Stimulated activated CD4-positive, alpha-beta T cell treated with anti-CD3 and anti-CD28 coated beads, Interleukin-1b, Interleukin-23, amount 100 ng/mL, for 1 hour (primary cell): ENCODE measurements at regions not wholly inside any gene's neighbourhood (a gene's known extent, or its start where the extent isn't known, plus 50 kb on each side); places are given as distances from the start of the nearest gene placed in this dataset.
"Not testable (repeated sequence)": the region's sequence is repeated elsewhere in the genome, so short reads cannot be mapped to it uniquely, and the experiment has no call there.

ENCODE experiments used
- DNase-seq, 2 donors: peaks; one replicate each; pipeline ENCODE4 v3.0.0-alpha.2; 2020; ENCODE audit warnings: low read depth in 2 of 2

- not testable (repeated sequence) for DNase-seq
These were observed 81.5 kb downstream of the TRIM69 start for GRCh38 chr15:44817797-44818196.

- DNase-seq = not testable (repeated sequence)
These were observed 83.1 kb downstream of the TRIM69 start for GRCh38 chr15:44819331-44819987.

GRCh38 chr15:44820535-44820934 is 84.2 kb downstream of the TRIM69 start:
- DNase-seq = not testable (repeated sequence)

GRCh38 chr15:44820967-44821366 is 84.6 kb downstream of the TRIM69 start:
- not testable (repeated sequence) for DNase-seq

- DNase-seq = not testable (repeated sequence)
These were observed 88.2 kb downstream of the TRIM69 start for GRCh38 chr15:44824277-44825145.

GRCh38 chr15:44826583-44826982 is 90.3 kb downstream of the TRIM69 start:
- not testable (repeated sequence) for DNase-seq

GRCh38 chr15:44828229-44828914 is 92.0 kb downstream of the TRIM69 start:
- DNase-seq = not testable (repeated sequence)

- DNase-seq = not testable (repeated sequence)
These were observed 92.8 kb downstream of the TRIM69 start for GRCh38 chr15:44829150-44829549.

- not testable (repeated sequence) for DNase-seq
These were observed 94.5 kb downstream of the TRIM69 start for GRCh38 chr15:44830692-44831408.

- not testable (repeated sequence) for DNase-seq
These were observed 95.0 kb downstream of the TRIM69 start for GRCh38 chr15:44831409-44831741.

- not testable (repeated sequence) for DNase-seq
These were observed 95.8 kb downstream of the TRIM69 start for GRCh38 chr15:44832133-44832532.

GRCh38 chr15:44833081-44833480 is 96.8 kb downstream of the TRIM69 start:
- DNase-seq = not testable (repeated sequence)

GRCh38 chr15:44833761-44834160 is 97.4 kb downstream of the TRIM69 start:
- DNase-seq = not testable (repeated sequence)

GRCh38 chr15:44835082-44835481 is 98.8 kb downstream of the TRIM69 start:
- DNase-seq = not testable (repeated sequence)

- no peak for DNase-seq
These were observed 99.8 kb downstream of the TRIM69 start for GRCh38 chr15:44836094-44836493.

- not testable (repeated sequence) for DNase-seq
These were observed 102.6 kb downstream of the TRIM69 start for GRCh38 chr15:44838929-44839328.

- DNase-seq = not testable (repeated sequence)
These were observed 105.4 kb downstream of the TRIM69 start for GRCh38 chr15:44841762-44842161.

- DNase-seq = not testable (repeated sequence)
These were observed 106.6 kb downstream of the TRIM69 start for GRCh38 chr15:44842883-44843282.

- DNase-seq = not testable (repeated sequence)
These were observed 108.6 kb downstream of the TRIM69 start for GRCh38 chr15:44844936-44845335.

GRCh38 chr15:44846156-44846555 is 109.8 kb downstream of the TRIM69 start:
- DNase-seq = not testable (repeated sequence)

- not testable (repeated sequence) for DNase-seq
These were observed 108.9 kb upstream of the TERB2 start for GRCh38 chr15:44847555-44847954.

GRCh38 chr15:44848859-44849258 is 107.6 kb upstream of the TERB2 start:
- DNase-seq = not testable (repeated sequence)
